Prostate gland (tissue), 2 donors: ENCODE measurements at regions not wholly inside any gene's neighbourhood (a gene's known extent, or its start where the extent isn't known, plus 50 kb on each side); places are given as distances from the start of the nearest gene placed in this dataset.

Source experiments
- POLR2A ChIP-seq: fragments of 450-650 bp; IDR thresholded peaks from one replicate; pipeline ENCODE4 v1.6.1; 2016; ENCODE audit warnings: antibody characterized with exemption, mild to moderate bottlenecking
- TF ChIP-seq, protein P1 (sequence below), 4 experiments: fragments of 200-600 bp in 2 of 4; fragments of 450-650 bp in 2 of 4; sonication (generic) in 2 of 4; IDR thresholded peaks; 1 replicate in 3 of 4; 2 replicates in 1 of 4; pipeline ENCODE4 v1.5.1; 2016 to 2019; ENCODE audit warnings: antibody characterized with exemption in 4 of 4, mild to moderate bottlenecking in 2 of 4, moderate library complexity in 2 of 4

DNA sequence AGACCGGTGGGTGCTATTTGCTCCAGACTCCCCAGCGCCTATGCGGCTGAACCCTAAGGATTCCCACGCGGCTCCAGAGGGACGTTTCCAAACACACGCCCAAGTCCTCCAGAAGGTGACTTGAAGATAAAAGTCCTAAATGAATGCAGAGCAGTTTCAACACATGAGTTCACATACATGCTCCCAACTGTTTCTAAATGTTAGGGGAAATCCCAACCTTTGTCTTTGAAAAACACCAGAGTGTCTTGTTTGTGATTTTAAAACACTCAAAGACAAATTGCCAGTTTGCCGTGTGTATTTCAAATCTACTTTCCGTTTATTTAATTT, 252.9 kb upstream of the SFSWAP start:
- TF ChIP-seq, protein P1, sequence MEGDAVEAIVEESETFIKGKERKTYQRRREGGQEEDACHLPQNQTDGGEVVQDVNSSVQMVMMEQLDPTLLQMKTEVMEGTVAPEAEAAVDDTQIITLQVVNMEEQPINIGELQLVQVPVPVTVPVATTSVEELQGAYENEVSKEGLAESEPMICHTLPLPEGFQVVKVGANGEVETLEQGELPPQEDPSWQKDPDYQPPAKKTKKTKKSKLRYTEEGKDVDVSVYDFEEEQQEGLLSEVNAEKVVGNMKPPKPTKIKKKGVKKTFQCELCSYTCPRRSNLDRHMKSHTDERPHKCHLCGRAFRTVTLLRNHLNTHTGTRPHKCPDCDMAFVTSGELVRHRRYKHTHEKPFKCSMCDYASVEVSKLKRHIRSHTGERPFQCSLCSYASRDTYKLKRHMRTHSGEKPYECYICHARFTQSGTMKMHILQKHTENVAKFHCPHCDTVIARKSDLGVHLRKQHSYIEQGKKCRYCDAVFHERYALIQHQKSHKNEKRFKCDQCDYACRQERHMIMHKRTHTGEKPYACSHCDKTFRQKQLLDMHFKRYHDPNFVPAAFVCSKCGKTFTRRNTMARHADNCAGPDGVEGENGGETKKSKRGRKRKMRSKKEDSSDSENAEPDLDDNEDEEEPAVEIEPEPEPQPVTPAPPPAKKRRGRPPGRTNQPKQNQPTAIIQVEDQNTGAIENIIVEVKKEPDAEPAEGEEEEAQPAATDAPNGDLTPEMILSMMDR (IDR thresholded peaks at IDR 0.05) = no peak
- TF ChIP-seq POLR2A = no peak
